C4-2B (cell line): ENCODE measurements at regions not wholly inside any gene's neighbourhood (a gene's known extent, or its start where the extent isn't known, plus 50 kb on each side); places are given as distances from the start of the nearest gene placed in this dataset.
"Not testable (repeated sequence)": the region's sequence is repeated elsewhere in the genome, so short reads cannot be mapped to it uniquely, and the experiment has no call there.

Experiments used
- CTCF ChIP-seq: fragments of 450-650 bp; conservative IDR thresholded peaks from 2 replicates; pipeline ENCODE4 v1.5.1; 2017; ENCODE audit warnings: mild to moderate bottlenecking
- ZFX ChIP-seq: fragments of 450-650 bp; IDR thresholded peaks from 2 replicates; pipeline ENCODE4 v1.6.1; 2017

GRCh38 chr14:51366866-51367599 is 127.0 kb downstream of the TMX1 start:
- not testable (repeated sequence) for TF ChIP-seq CTCF, ZFX
